ENCODE measurements at regions not wholly inside any gene's neighbourhood (a gene's known extent, or its start where the extent isn't known, plus 50 kb on each side); places are given as distances from the start of the nearest gene placed in this dataset.

DNA sequence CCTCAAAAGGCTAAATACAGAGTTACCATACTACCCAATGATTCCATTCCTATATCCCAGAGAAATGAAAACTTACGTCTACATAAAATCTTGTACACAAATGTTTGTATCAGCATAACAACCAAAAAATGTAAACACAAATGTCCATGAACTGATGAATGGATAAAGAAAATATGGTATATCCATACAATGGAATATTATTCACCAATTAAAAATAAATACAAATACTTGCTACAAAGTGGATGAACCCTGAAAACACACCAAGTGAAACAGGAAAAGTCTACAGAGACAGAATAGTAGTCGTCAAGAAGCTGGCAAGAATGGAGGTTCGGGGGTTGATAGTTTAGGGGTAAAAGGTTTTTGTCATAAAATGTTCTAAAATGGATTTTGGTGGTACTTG is 54.0 kb upstream of the ANKRD28 start:
- Mint-ChIP-seq H3K4me3 (ENCODE audit: unreplicated experiment) (no peak overlapping the region), H3K9me3 (ENCODE audit: low read depth) (peaks cover 4% of the 10 kb centered on the region), H3K27ac (ENCODE audit: unreplicated experiment) (no peak overlapping the region), H3K4me1 (ENCODE audit: low read depth) (no peaks in the 10 kb centered on the region), H3K36me3 (ENCODE audit: low read depth) (no peaks in the 10 kb centered on the region), H3K27me3 (ENCODE audit: low read depth) (no peaks in the 10 kb centered on the region)
- DNase-seq (ENCODE audit: low spot score) = no peak
- TF ChIP-seq, protein P1, sequence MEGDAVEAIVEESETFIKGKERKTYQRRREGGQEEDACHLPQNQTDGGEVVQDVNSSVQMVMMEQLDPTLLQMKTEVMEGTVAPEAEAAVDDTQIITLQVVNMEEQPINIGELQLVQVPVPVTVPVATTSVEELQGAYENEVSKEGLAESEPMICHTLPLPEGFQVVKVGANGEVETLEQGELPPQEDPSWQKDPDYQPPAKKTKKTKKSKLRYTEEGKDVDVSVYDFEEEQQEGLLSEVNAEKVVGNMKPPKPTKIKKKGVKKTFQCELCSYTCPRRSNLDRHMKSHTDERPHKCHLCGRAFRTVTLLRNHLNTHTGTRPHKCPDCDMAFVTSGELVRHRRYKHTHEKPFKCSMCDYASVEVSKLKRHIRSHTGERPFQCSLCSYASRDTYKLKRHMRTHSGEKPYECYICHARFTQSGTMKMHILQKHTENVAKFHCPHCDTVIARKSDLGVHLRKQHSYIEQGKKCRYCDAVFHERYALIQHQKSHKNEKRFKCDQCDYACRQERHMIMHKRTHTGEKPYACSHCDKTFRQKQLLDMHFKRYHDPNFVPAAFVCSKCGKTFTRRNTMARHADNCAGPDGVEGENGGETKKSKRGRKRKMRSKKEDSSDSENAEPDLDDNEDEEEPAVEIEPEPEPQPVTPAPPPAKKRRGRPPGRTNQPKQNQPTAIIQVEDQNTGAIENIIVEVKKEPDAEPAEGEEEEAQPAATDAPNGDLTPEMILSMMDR (IDR thresholded peaks at IDR 0.05) = no peak

- TF ChIP-seq, protein P1 (IDR thresholded peaks at IDR 0.05) = no peak
- Mint-ChIP-seq H3K36me3 (ENCODE audit: low read depth) (peaks cover 2% of the 10 kb centered on the region), H3K4me3 (ENCODE audit: unreplicated experiment) (peak overlapping the region; percentile 94), H3K27me3 (ENCODE audit: low read depth) (no peaks in the 10 kb centered on the region), H3K9me3 (ENCODE audit: low read depth) (no peaks in the 10 kb centered on the region), H3K27ac (ENCODE audit: unreplicated experiment) (no peak overlapping the region), H3K4me1 (ENCODE audit: low read depth) (peaks cover 14% of the 10 kb centered on the region)
- no peak for DNase-seq (ENCODE audit: low spot score)
Observed at GRCh38 chr3:15858547-15859506, 61.0 kb upstream of the ANKRD28 start.

DNA sequence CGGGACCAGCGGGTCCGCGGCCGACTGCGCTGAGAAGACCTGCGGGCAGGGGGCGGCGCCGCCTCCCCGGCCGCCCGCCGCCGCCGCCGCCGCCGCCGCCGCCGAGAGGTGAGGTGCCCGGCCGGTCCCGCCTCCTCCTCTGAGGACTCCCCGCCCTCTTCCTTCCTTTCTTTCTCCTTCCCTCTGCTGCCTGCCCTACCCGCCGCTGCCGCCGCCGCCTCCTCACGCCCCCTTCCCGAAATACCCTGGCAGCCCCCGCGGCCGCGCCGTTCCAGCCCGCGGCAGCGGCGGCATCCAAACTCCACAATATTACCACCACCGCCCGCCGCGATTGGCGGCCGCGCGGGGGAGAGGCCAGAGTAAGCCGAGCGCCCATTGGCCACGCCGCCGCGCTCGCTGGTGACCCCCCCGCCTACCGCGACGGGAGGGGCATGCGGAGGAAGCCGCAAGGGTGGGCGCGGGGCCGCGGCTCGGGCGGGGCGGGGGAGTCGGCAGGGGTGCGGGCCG is 61.8 kb upstream of the ANKRD28 start:
- no peak for DNase-seq (ENCODE audit: low spot score)
- Mint-ChIP-seq H3K36me3 (ENCODE audit: low read depth) (peaks cover 2% of the 10 kb centered on the region), H3K27me3 (ENCODE audit: low read depth) (no peaks in the 10 kb centered on the region), H3K4me3 (ENCODE audit: unreplicated experiment) (peak overlapping the region; percentile 94), H3K9me3 (ENCODE audit: low read depth) (no peaks in the 10 kb centered on the region), H3K27ac (ENCODE audit: unreplicated experiment) (peak overlapping the region; percentile 88), H3K4me1 (ENCODE audit: low read depth) (peaks cover 14% of the 10 kb centered on the region)
- TF ChIP-seq, protein P1 (IDR thresholded peaks at IDR 0.05) = no peak

DNA sequence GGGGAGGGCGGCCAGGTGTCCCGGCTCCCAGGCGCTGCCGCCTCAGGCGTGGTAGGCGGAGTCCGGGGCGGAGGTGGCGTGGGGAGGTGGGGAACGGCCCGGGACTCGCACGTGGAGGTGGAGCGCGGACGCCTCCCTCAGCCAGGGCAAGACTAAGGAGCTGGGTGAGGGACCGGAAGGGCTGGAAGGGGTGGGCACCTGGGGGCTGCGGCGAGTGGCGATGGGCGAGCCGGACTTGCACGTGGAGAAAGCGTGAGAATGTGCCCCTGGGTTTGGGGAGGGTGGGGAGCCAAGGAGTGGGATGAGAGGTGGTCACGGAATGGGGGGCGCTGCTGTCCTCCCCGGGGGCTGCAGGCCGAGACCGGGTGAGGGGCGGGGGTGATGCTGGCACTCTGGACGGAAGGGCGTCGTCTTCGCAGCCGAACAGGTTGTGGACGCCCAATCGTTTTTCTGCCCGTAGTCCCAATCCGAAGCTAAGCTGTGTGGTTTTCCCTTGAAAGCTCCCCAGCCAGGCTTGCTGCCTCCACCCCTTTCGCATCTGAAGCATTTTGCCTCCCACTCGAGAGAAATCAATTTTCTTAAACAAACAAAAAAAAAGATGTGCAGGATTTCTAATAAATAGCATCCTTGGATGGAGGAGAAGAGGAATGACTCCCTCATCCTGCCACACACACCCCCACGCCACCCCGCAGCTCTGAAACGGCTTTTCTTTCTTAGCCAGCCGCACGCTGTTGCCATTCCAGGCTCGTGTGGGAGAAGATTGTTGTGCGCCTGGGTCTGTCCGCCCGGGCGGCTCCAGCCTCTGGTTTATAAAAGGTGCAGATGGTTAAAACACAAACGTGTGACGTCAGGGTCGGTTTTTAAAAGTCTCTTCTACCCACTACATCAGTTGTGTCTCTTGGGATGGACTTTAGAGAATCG is 62.5 kb upstream of the ANKRD28 start:
- no peaks in the 10 kb centered on the region for H3K27me3 Mint-ChIP-seq (ENCODE audit: low read depth)
- TF ChIP-seq, protein P1 (IDR thresholded peaks at IDR 0.05) = no peak
- H3K9me3 Mint-ChIP-seq (ENCODE audit: low read depth) = peaks cover 5% of the 10 kb centered on the region
- peak overlapping the region; percentile 63 for H3K27ac Mint-ChIP-seq (ENCODE audit: unreplicated experiment)
- H3K4me1 Mint-ChIP-seq (ENCODE audit: low read depth) = peaks cover 14% of the 10 kb centered on the region
- peaks cover 5% of the 10 kb centered on the region for H3K36me3 Mint-ChIP-seq (ENCODE audit: low read depth)
- H3K4me3 Mint-ChIP-seq (ENCODE audit: unreplicated experiment) = peak overlapping the region; percentile 82
- DNase-seq (ENCODE audit: low spot score) = no peak

GRCh38 chr3:15861163-15861562 is 63.4 kb upstream of the ANKRD28 start:
- peaks cover 5% of the 10 kb centered on the region for H3K36me3 Mint-ChIP-seq (ENCODE audit: low read depth)
- no peak overlapping the region for H3K27ac Mint-ChIP-seq (ENCODE audit: unreplicated experiment)
- peak overlapping the region; percentile 82 for H3K4me3 Mint-ChIP-seq (ENCODE audit: unreplicated experiment)
- DNase-seq (ENCODE audit: low spot score) = no peak
- H3K27me3 Mint-ChIP-seq (ENCODE audit: low read depth) = no peaks in the 10 kb centered on the region
- H3K9me3 Mint-ChIP-seq (ENCODE audit: low read depth) = peaks cover 8% of the 10 kb centered on the region
- peaks cover 14% of the 10 kb centered on the region for H3K4me1 Mint-ChIP-seq (ENCODE audit: low read depth)
- TF ChIP-seq, protein P1 (IDR thresholded peaks at IDR 0.05) = no peak

All from chondrocyte (in vitro differentiated cells).